Mucosa of rectum (tissue), 2 donors: ENCODE measurements at regions not wholly inside any gene's neighbourhood (a gene's known extent, or its start where the extent isn't known, plus 50 kb on each side); places are given as distances from the start of the nearest gene placed in this dataset.
A peak's percentile ranks its signal among the peaks of the same experiment; 100 is the strongest.
"Not testable (repeated sequence)": the region's sequence is repeated elsewhere in the genome, so short reads cannot be mapped to it uniquely, and the experiment has no call there.

Experiments
- H3K27ac ChIP-seq, 2 donors: one replicate each; pipeline ENCODE4 v1.7.0; 2013; ENCODE audit warnings: inconsistent platforms in 2 of 2, low read depth in 2 of 2, low read length in 2 of 2
- H3K27me3 ChIP-seq, 2 donors: one replicate each; pipeline ENCODE4 v1.7.0; 2013; ENCODE audit warnings: low read length in 2 of 2; ENCODE audit not compliant: control insufficient read depth in 2 of 2, insufficient read depth in 2 of 2
- H3K36me3 ChIP-seq, 2 donors: one replicate each; pipeline ENCODE4 v1.7.0; 2013; ENCODE audit warnings: low read length in 2 of 2; ENCODE audit not compliant: control insufficient read depth in 2 of 2, insufficient read depth in 2 of 2
- H3K4me1 ChIP-seq, 2 donors: one replicate each; pipeline ENCODE4 v1.7.0; 2013; ENCODE audit warnings: low read length in 2 of 2, mild to moderate bottlenecking in 1 of 2; ENCODE audit not compliant: control insufficient read depth in 2 of 2, insufficient read depth in 2 of 2
- H3K4me3 ChIP-seq, 2 donors: one replicate each; pipeline ENCODE4 v1.7.0; 2013; ENCODE audit warnings: low read length in 2 of 2
- H3K9ac ChIP-seq, 2 donors: one replicate each; pipeline ENCODE4 v1.7.0; 2013; ENCODE audit warnings: low read length in 2 of 2, low read depth in 1 of 2, mild to moderate bottlenecking in 1 of 2
- H3K9me3 ChIP-seq, 2 donors: one replicate each; pipeline ENCODE4 v1.7.0; 2013; ENCODE audit warnings: low read length in 2 of 2; ENCODE audit not compliant: control insufficient read depth in 2 of 2
- donor health status: healthy.
- donor health status: Normal muscosa, but diverticular disease.

- no peak overlapping the region for H3K27ac ChIP-seq
- H3K27me3 ChIP-seq, result no peaks in the 10 kb centered on the region
- no peaks in the 10 kb centered on the region for H3K9me3 ChIP-seq
- H3K9ac ChIP-seq, result no peak overlapping the region
- no peaks in the 10 kb centered on the region for H3K4me1 ChIP-seq
- H3K36me3 ChIP-seq, result no peaks in the 10 kb centered on the region
- no peak overlapping the region for H3K4me3 ChIP-seq
Measured at GRCh38 chr2:204135752-204136151, 199.2 kb downstream of the ICOS start.

GRCh38 chr2:204138206-204138605 is 201.6 kb downstream of the ICOS start:
- Histone ChIP-seq H3K36me3 (no peaks in the 10 kb centered on the region), H3K4me1 (no peaks in the 10 kb centered on the region), H3K27ac (no peak overlapping the region), H3K9me3 (no peaks in the 10 kb centered on the region), H3K4me3 (no peak overlapping the region), H3K9ac (no peak overlapping the region), H3K27me3 (no peaks in the 10 kb centered on the region)

GRCh38 chr2:204140246-204140645 is 203.7 kb downstream of the ICOS start:
- Histone ChIP-seq H3K9ac (no peak overlapping the region), H3K27ac (no peak overlapping the region), H3K4me3 (no peak overlapping the region), H3K36me3 (no peaks in the 10 kb centered on the region), H3K27me3 (no peaks in the 10 kb centered on the region), H3K4me1 (no peaks in the 10 kb centered on the region), H3K9me3 (no peaks in the 10 kb centered on the region)

- no peak overlapping the region for H3K4me3 ChIP-seq
- H3K9ac ChIP-seq, result no peak overlapping the region
- H3K9me3 ChIP-seq, result no peaks in the 10 kb centered on the region
- no peaks in the 10 kb centered on the region for H3K4me1 ChIP-seq
- H3K27me3 ChIP-seq, result no peaks in the 10 kb centered on the region
- H3K36me3 ChIP-seq, result no peaks in the 10 kb centered on the region
- no peak overlapping the region for H3K27ac ChIP-seq
Measured at GRCh38 chr2:204143216-204144014, 206.9 kb downstream of the ICOS start.

- no peak overlapping the region for H3K4me3 ChIP-seq
- H3K27me3 ChIP-seq, result no peaks in the 10 kb centered on the region
- no peak overlapping the region for H3K27ac ChIP-seq
- H3K9ac ChIP-seq, result no peak overlapping the region
- H3K9me3 ChIP-seq, result no peaks in the 10 kb centered on the region
- H3K36me3 ChIP-seq, result no peaks in the 10 kb centered on the region
- H3K4me1 ChIP-seq, result no peaks in the 10 kb centered on the region
Measured at GRCh38 chr2:204144492-204144891, 207.9 kb downstream of the ICOS start.

- peak overlapping the region; percentile 52 to 75 for H3K9ac ChIP-seq
- H3K27me3 ChIP-seq, result no peaks in the 10 kb centered on the region
- H3K4me3 ChIP-seq, result peak overlapping the region; percentile 64 to 88
- H3K9me3 ChIP-seq, result no peaks in the 10 kb centered on the region
- no peaks in the 10 kb centered on the region for H3K36me3 ChIP-seq
- peak overlapping the region in 1 of 2 donors; percentile 23 for H3K27ac ChIP-seq
- H3K4me1 ChIP-seq, result no peaks in the 10 kb centered on the region
Measured at GRCh38 chr2:204145263-204145751, 208.7 kb downstream of the ICOS start.

- H3K36me3 ChIP-seq, result no peaks in the 10 kb centered on the region
- peak overlapping the region; percentile 64 to 88 for H3K4me3 ChIP-seq
- peak overlapping the region in 1 of 2 donors; percentile 23 for H3K27ac ChIP-seq
- no peaks in the 10 kb centered on the region for H3K9me3 ChIP-seq
- H3K9ac ChIP-seq, result peak overlapping the region; percentile 52 to 75
- no peaks in the 10 kb centered on the region for H3K4me1 ChIP-seq
- no peaks in the 10 kb centered on the region for H3K27me3 ChIP-seq
Measured at GRCh38 chr2:204145791-204146190, 209.2 kb downstream of the ICOS start.

- not testable (repeated sequence) for H3K4me3 ChIP-seq, H3K9me3 ChIP-seq, H3K9ac ChIP-seq, H3K27me3 ChIP-seq, H3K4me1 ChIP-seq, H3K27ac ChIP-seq, H3K36me3 ChIP-seq
Measured at GRCh38 chr2:204147040-204147439, 210.5 kb downstream of the ICOS start.

GRCh38 chr2:204150721-204151120 is 214.2 kb downstream of the ICOS start:
- no peak overlapping the region for H3K9ac ChIP-seq
- no peaks in the 10 kb centered on the region for H3K4me1 ChIP-seq
- no peak overlapping the region for H3K27ac ChIP-seq
- no peaks in the 10 kb centered on the region for H3K36me3 ChIP-seq
- H3K9me3 ChIP-seq, result no peaks in the 10 kb centered on the region
- no peak overlapping the region for H3K4me3 ChIP-seq
- peaks cover 0 to 2% of the 10 kb centered on the region in 2 donors for H3K27me3 ChIP-seq

- H3K27me3 ChIP-seq, result peaks cover 0 to 2% of the 10 kb centered on the region in 2 donors
- no peaks in the 10 kb centered on the region for H3K4me1 ChIP-seq
Measured at GRCh38 chr2:204152616-204153015, 216.1 kb downstream of the ICOS start.

More at GRCh38 chr2:204152616-204153015, 216.1 kb downstream of the ICOS start:
- H3K36me3 ChIP-seq, result no peaks in the 10 kb centered on the region
- H3K4me3 ChIP-seq, result no peak overlapping the region
- H3K9me3 ChIP-seq, result no peaks in the 10 kb centered on the region
- H3K27ac ChIP-seq, result no peak overlapping the region
- H3K9ac ChIP-seq, result no peak overlapping the region
